GM18861 (cell line): ENCODE measurements at regions not wholly inside any gene's neighbourhood (a gene's known extent, or its start where the extent isn't known, plus 50 kb on each side); places are given as distances from the start of the nearest gene placed in this dataset.

Experiments used
- ATAC-seq: cut with Tn5 transposase; IDR thresholded peaks from one replicate; pipeline ENCODE4 v1.9.1; 2021; ENCODE audit not compliant: unreplicated experiment

GRCh38 chr20:39268491-39268951 is 306.4 kb downstream of the DHX35 start:
- ATAC-seq = no peak

DNA sequence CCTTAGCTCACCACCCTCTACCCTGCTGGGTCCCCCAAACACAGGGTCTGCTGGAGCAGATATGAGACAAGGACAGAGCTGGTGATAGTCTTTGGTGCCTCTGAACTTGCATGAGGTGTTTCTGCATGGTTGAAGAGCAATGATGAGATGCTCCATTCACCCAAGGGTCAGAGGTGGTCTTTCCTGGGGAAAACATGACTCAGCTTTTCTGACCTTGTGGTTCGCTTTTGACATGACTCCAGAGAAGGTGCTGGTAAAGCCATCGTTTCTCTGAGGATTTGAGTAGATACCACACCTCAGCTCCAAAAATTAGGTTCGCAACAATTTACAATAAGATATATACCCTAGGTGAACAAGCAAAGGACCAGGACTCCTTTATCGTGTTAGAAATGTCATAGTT is 304.8 kb downstream of the DHX35 start:
- no peak for ATAC-seq

DNA sequence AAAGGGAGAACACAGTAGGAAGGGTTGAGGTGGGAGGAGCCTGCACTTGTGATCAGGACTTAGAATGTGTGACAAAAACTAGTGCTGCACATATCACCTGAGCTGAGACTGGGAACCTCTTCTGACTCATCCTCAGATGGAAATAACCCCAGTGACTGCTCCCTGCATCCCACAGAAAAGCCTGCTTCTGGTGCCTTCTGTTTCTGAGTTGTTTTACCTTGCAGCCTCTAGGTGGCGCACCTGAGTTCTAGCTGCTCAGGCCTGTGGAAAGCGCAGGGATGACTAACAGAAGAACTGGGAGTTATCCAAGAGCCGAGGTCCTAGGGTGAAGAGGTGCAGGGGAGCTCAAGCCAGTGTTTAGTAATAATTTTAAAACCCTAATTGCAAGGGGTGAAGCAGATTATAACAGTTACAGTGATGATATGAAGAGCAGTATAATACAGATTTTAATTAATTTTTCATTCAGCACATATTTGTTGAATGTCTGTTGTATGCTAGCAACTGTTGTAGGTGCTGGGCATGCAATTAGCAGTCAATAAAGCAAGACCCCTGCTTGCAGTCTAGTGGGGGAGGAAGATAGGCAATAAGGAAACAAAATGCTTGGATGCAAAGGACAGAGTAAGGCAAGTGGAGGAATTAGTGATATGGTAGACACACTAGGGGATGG is 302.5 kb downstream of the DHX35 start:
- ATAC-seq = no peak

DNA sequence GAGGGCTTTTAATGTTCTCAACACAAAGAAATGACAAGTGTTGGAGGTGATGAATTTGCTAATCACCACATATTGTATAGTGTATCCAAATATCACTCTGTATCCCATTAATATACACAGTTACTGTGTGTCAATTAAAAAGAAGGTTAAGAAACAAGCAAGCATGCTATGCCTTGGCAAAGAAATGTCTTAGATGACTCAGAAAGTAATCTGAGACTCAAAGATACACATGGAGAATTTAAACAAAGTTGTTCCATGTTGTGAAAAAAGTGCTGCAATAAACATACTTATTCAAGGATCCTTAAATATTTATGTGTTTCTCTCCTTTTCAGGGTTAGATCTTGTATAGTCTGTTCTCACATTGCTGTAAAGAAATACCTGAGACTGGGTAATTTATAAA is 300.9 kb downstream of the DHX35 start:
- ATAC-seq = no peak

- ATAC-seq = no peak
Observed at GRCh38 chr20:39259808-39260207, 297.7 kb downstream of the DHX35 start.

- no peak for ATAC-seq
Observed at GRCh38 chr20:39259010-39259803, 297.1 kb downstream of the DHX35 start.

DNA sequence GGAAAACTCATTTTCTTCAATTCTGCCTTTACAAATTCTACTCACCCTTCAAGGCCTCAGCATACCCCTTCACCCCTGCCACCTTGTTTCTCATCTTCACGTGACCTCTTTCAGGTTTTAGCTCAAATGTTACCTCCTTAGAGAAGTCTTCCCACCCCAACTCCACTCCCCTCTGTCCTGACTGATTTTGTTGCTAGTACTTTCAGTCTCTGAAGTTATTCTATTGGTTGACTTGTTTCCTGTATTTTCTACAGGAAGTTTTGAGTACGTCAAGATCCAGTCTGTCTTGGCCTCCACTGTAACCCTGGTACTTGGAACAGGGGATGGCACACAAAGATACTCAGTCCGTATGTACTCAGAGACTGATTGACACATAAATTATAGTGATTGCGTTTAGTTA is 296.1 kb downstream of the DHX35 start:
- no peak for ATAC-seq

- no peak for ATAC-seq
Observed at GRCh38 chr20:39253051-39253755, 291.1 kb downstream of the DHX35 start.

DNA sequence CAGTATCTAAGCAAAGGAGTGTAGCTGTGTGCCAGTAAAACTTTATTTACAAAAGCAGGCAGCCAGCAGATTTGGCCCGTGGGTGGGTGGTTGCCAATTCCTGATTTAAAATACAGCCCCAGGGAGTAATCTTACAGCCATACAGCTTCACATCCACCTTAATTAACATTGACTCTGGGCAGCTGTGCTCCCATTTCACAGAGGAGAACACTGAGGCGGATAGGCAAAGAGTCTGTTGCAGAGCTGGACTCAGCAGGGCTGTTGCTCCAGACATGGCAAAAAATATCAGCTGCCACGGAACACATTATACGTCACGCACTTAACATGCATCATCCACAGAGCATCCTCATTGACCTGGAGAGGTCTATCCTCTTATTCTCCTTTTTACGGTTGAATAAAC is 289.9 kb downstream of the DHX35 start:
- no peak for ATAC-seq

DNA sequence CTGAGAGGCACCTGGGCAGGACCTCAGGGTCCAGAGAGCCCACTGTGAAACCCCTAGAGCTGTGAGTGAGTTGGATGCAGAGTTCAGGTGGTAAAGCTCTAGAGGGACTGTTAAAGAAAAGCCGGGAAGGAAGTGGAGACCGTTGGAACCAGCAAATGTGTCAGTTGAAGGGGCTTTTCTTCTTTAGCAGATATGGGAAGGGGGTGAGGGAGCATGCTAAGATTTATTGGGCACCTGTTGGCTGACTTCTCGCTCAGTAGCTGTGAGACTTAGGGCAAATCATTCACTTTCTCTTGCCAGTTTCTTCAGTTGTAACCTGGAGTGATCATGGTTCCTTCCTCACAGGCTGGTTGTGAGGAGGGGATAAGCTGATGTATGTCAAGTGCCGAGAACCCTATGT is 287.7 kb downstream of the DHX35 start:
- ATAC-seq = no peak

- no peak for ATAC-seq
Observed at GRCh38 chr20:39248862-39249485, 286.8 kb downstream of the DHX35 start.

DNA sequence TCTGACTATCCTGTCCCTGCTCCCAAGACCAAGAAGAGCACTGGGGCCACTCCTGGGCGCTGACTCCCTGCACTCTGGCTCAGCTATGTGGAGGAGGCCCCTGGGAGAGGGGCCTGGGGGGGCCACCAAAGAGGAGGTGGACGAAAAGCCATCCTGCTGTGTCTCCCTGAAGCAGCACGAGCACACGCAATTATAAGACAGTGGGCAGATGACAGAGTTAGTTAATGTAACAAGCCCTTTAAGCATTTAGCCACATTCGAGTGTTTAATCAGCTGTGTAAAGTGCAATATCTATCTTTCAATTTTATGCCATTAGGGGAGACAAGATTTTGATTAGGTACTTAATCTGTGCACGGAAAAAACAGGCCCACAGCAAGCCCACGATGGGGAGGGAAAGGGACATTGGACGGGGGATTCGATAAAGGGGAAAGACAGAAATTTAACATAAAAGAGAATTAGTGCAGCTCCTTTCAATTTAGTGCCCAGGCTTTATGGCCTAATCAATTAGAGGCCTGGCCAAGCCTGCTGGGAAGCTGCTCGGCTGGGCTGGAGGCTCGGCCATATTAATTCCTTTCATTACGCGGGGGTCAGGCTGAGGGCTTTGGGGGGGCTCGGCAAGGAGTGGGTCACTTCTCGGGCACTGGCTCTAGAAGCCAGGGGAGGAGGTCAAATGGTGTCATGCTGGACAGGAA is 286.2 kb downstream of the DHX35 start:
- no peak for ATAC-seq

DNA sequence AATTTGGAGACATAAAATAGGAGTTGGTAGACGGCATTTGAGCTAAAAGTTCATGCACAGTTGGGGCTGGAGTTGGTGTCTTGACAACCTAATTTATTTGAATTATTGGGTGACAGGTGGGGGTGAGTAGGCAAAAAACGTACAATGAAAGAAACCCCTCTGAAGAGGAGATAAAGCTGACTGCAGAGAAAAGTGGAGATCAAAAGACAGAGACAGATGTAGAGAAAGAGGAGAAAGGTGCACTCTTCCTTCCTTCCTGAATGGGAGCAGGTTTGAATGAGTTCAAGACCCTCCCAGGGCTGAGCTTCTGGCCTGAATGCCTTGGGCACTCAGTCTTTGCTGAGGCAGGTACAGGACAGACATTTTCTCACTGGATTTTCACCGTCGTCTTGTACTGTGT is 284.3 kb downstream of the DHX35 start:
- no peak for ATAC-seq

- ATAC-seq = no peak
Observed at GRCh38 chr20:39245685-39246311, 283.7 kb downstream of the DHX35 start.

DNA sequence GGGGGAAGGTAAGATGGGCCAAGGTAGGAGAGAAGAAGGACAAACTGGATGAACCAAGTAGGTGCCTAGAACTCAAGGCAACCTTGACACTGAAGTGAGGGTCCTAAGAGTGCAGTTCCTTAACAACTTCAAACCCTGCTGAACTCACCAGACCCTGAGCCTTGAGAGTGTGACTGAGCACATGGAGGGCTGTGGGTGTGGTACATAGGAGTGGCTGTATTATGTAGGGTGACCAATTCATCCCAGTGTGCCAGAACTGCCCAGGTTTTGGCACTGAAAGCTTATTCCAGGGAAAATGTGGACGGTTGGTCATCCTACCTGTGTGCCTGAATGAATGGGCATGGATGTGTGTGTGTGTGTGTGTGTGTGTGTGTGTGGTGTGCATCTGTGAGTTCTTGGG is 281.8 kb downstream of the DHX35 start:
- no peak for ATAC-seq

DNA sequence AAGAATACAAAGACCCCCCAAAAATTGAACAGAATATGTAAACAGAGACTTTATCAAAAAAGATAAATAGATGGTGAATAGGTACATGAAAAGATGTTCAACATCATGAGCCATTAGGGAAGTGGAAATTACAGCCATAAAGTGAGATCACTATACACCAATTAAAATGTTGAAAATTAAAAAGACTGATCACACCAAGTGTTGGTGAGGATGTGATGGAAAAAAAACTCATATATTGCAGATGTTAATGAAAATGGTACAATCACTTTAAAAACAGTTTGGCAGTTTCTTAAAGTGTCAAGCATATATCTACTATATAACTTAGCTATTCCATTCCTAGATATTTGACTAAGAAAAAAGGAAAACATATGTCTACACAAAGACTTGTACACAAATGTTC is 280.5 kb downstream of the DHX35 start:
- ATAC-seq = no peak

GRCh38 chr20:39234520-39235095 is 272.5 kb downstream of the DHX35 start:
- no peak for ATAC-seq

GRCh38 chr20:39233755-39234154 is 271.6 kb downstream of the DHX35 start:
- ATAC-seq = no peak

- no peak for ATAC-seq
Observed at GRCh38 chr20:39227416-39227815, 265.3 kb downstream of the DHX35 start.

DNA sequence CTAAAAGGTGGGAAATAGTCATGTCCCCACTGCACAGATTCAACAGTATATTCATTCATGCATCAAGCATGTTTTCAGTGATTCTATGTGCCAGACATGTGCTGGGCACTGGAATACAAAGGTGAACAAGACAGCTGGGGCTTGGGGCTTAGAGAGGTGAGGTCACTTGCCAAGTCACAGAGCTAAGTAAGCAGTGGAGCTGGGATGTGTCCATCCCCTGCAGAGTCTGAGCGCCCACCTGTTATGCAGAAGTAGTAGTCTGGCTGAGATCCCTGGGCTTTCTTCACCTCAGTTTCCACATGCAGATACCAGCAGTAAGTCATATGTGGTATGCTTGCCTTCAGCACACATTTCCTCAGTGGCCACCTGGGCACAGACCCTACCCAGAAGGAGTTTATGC is 263.8 kb downstream of the DHX35 start:
- no peak for ATAC-seq
